ENCODE measurements at regions not wholly inside any gene's neighbourhood (a gene's known extent, or its start where the extent isn't known, plus 50 kb on each side); places are given as distances from the start of the nearest gene placed in this dataset.

- Histone ChIP-seq H3K27ac (ENCODE audit: low read length) (no peak overlapping the region), H3K36me3 (ENCODE audit: control insufficient read depth in 2 of 2, extremely low read depth in 1 of 2, insufficient read depth in 1 of 2, low read length in 1 of 2) (no peaks in the 10 kb centered on the region), H3K9me3 (no peaks in the 10 kb centered on the region), H3K4me1 (ENCODE audit: control insufficient read depth in 1 of 2, extremely low read depth in 1 of 2, insufficient read depth in 2 of 2, low read length in 2 of 2) (no peaks in the 10 kb centered on the region), H3K4me3 (ENCODE audit: control insufficient read depth in 1 of 2, extremely low read depth in 1 of 2, low read length in 1 of 2) (no peak overlapping the region), H3K27me3 (replicated peaks in 1 of 2; ENCODE audit: control insufficient read depth in 2 of 2, extremely low read depth in 1 of 2, insufficient read depth in 2 of 2, low read length in 1 of 2) (peaks cover 0 to 34% of the 10 kb centered on the region in 2 experiments)
- ATAC-seq (replicated peaks in 1 of 4): no peak
- CTCF ChIA-PET: no interaction called here
- no peaks in the 10 kb centered on the region for H3K9me3 Mint-ChIP-seq
- peaks cover 0 to 2% of the 10 kb centered on the region in 2 donors for H3K27me3 Mint-ChIP-seq
- no peak overlapping the region for H3K4me3 Mint-ChIP-seq
- H3K27ac Mint-ChIP-seq: no peak overlapping the region
- no peaks in the 10 kb centered on the region for H3K4me1 Mint-ChIP-seq
- WGBS (ENCODE audit: insufficient coverage): 86% methylated on average over 9 of the region's 14 CpGs
- H3K36me3 Mint-ChIP-seq: no peaks in the 10 kb centered on the region
- POLR2A ChIA-PET: no interaction called here
- no peak for DNase-seq
Measured at GRCh38 chr1:2878591-2878990, 77.1 kb upstream of the TTC34 start.

GRCh38 chr1:2879026-2879425 is 77.5 kb upstream of the TTC34 start:
- Histone ChIP-seq H3K4me1 (ENCODE audit: control insufficient read depth in 1 of 2, extremely low read depth in 1 of 2, insufficient read depth in 2 of 2, low read length in 2 of 2) (no peaks in the 10 kb centered on the region), H3K4me3 (ENCODE audit: control insufficient read depth in 1 of 2, extremely low read depth in 1 of 2, low read length in 1 of 2) (no peak overlapping the region), H3K36me3 (ENCODE audit: control insufficient read depth in 2 of 2, extremely low read depth in 1 of 2, insufficient read depth in 1 of 2, low read length in 1 of 2) (no peaks in the 10 kb centered on the region), H3K27me3 (replicated peaks in 1 of 2; ENCODE audit: control insufficient read depth in 2 of 2, extremely low read depth in 1 of 2, insufficient read depth in 2 of 2, low read length in 1 of 2) (peaks cover 0 to 32% of the 10 kb centered on the region in 2 experiments), H3K9me3 (no peaks in the 10 kb centered on the region), H3K27ac (ENCODE audit: low read length) (no peak overlapping the region)
- ATAC-seq (replicated peaks in 1 of 4): no peak
- WGBS (ENCODE audit: insufficient coverage): 86% methylated on average over 14 of the region's 14 CpGs
- no peaks in the 10 kb centered on the region for H3K36me3 Mint-ChIP-seq
- no peaks in the 10 kb centered on the region for H3K4me1 Mint-ChIP-seq
- peaks cover 0 to 2% of the 10 kb centered on the region in 2 donors for H3K27me3 Mint-ChIP-seq
- H3K4me3 Mint-ChIP-seq: no peak overlapping the region
- ChIA-PET CTCF (no interaction called here), POLR2A (no interaction called here)
- H3K27ac Mint-ChIP-seq: no peak overlapping the region
- DNase-seq: no peak
- no peaks in the 10 kb centered on the region for H3K9me3 Mint-ChIP-seq

GRCh38 chr1:2879591-2879990 is 78.1 kb upstream of the TTC34 start:
- H3K36me3 Mint-ChIP-seq: no peaks in the 10 kb centered on the region
- H3K9me3 Mint-ChIP-seq: no peaks in the 10 kb centered on the region
- H3K4me3 ChIP-seq (ENCODE audit: control insufficient read depth in 1 of 2, extremely low read depth in 1 of 2, low read length in 1 of 2): no peak overlapping the region
- peaks cover 0 to 32% of the 10 kb centered on the region in 2 experiments for H3K27me3 ChIP-seq (replicated peaks in 1 of 2; ENCODE audit: control insufficient read depth in 2 of 2, extremely low read depth in 1 of 2, insufficient read depth in 2 of 2, low read length in 1 of 2)
- H3K27ac Mint-ChIP-seq: no peak overlapping the region
- no peak overlapping the region for H3K27ac ChIP-seq (ENCODE audit: low read length)
- no peak for ATAC-seq (replicated peaks in 1 of 4)
- no peak overlapping the region for H3K4me3 Mint-ChIP-seq
- H3K4me1 ChIP-seq (ENCODE audit: control insufficient read depth in 1 of 2, extremely low read depth in 1 of 2, insufficient read depth in 2 of 2, low read length in 2 of 2): no peaks in the 10 kb centered on the region
- H3K36me3 ChIP-seq (ENCODE audit: control insufficient read depth in 2 of 2, extremely low read depth in 1 of 2, insufficient read depth in 1 of 2, low read length in 1 of 2): no peaks in the 10 kb centered on the region
- ChIA-PET POLR2A (no interaction called here), CTCF (no interaction called here)
- no peak for DNase-seq
- peaks cover 0 to 2% of the 10 kb centered on the region in 2 donors for H3K27me3 Mint-ChIP-seq
- no peaks in the 10 kb centered on the region for H3K4me1 Mint-ChIP-seq
- WGBS (ENCODE audit: insufficient coverage): 84% methylated on average over 15 of the region's 18 CpGs
- H3K9me3 ChIP-seq: no peaks in the 10 kb centered on the region

DNA sequence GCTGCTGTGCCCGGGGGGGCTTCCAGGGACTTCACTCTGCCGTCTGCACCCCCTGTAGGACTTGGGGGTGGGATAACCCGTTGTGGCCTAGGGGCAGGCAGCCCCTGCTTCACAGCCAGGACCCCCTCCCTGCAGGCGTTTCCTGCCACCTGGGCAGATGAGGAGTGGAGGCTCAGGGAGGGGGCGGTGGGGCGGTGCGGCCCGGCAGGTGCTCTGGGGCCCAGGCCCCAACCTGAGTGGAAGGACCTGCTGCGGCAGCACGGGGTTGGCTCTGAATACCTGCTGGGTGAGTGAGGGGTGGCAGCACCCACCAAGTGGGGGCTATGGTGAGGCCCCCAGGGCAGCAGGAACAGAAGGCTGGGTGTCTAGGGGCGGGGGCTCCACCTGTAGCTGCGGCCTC is 78.6 kb upstream of the TTC34 start:
- 23% methylated on average over 9 of the region's 12 CpGs for WGBS (ENCODE audit: insufficient coverage)
- no peaks in the 10 kb centered on the region for H3K9me3 ChIP-seq
- DNase-seq: no peak
- no peak for ATAC-seq (replicated peaks in 1 of 4)
- Mint-ChIP-seq H3K4me1 (no peaks in the 10 kb centered on the region), H3K4me3 (no peak overlapping the region), H3K36me3 (no peaks in the 10 kb centered on the region), H3K27ac (no peak overlapping the region), H3K27me3 (peaks cover 0 to 3% of the 10 kb centered on the region in 2 donors), H3K9me3 (no peaks in the 10 kb centered on the region)
- no peak overlapping the region for H3K27ac ChIP-seq (ENCODE audit: low read length)
- ChIA-PET CTCF (no interaction called here), POLR2A (no interaction called here)
- H3K27me3 ChIP-seq (replicated peaks in 1 of 2; ENCODE audit: control insufficient read depth in 2 of 2, extremely low read depth in 1 of 2, insufficient read depth in 2 of 2, low read length in 1 of 2): peaks cover 0 to 32% of the 10 kb centered on the region in 2 experiments
- H3K4me1 ChIP-seq (ENCODE audit: control insufficient read depth in 1 of 2, extremely low read depth in 1 of 2, insufficient read depth in 2 of 2, low read length in 2 of 2): no peaks in the 10 kb centered on the region
- H3K4me3 ChIP-seq (ENCODE audit: control insufficient read depth in 1 of 2, extremely low read depth in 1 of 2, low read length in 1 of 2): no peak overlapping the region
- H3K36me3 ChIP-seq (ENCODE audit: control insufficient read depth in 2 of 2, extremely low read depth in 1 of 2, insufficient read depth in 1 of 2, low read length in 1 of 2): no peaks in the 10 kb centered on the region

DNA sequence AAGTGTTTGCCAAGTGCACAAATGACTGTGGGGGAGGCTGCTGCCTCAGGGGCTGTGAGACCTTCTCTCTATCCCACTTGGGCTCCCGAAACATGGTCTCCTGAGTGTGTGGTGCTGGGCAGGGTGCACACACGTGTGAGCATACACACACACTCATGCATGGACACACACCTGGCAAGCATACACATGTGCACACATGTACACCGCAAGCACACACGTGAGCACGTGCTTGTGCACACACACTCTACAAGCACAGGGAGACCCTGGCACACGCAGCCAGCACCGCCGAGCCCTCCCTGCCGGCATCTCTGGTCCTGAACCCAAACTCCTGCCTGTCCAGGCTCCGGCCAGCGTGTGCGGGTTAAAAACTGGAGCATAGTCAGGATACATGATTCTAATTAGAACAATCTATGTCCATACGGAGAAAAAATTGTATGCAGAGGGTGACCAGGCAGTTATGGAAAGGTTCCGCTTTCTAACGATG is 79.4 kb upstream of the TTC34 start:
- Histone ChIP-seq H3K27me3 (replicated peaks in 1 of 2; ENCODE audit: control insufficient read depth in 2 of 2, extremely low read depth in 1 of 2, insufficient read depth in 2 of 2, low read length in 1 of 2) (peaks cover 0 to 27% of the 10 kb centered on the region in 2 experiments), H3K27ac (ENCODE audit: low read length) (no peak overlapping the region), H3K4me3 (ENCODE audit: control insufficient read depth in 1 of 2, extremely low read depth in 1 of 2, low read length in 1 of 2) (no peak overlapping the region), H3K36me3 (ENCODE audit: control insufficient read depth in 2 of 2, extremely low read depth in 1 of 2, insufficient read depth in 1 of 2, low read length in 1 of 2) (no peaks in the 10 kb centered on the region), H3K4me1 (ENCODE audit: control insufficient read depth in 1 of 2, extremely low read depth in 1 of 2, insufficient read depth in 2 of 2, low read length in 2 of 2) (no peaks in the 10 kb centered on the region), H3K9me3 (no peaks in the 10 kb centered on the region)
- ChIA-PET POLR2A (no interaction called here), CTCF (no interaction called here)
- Mint-ChIP-seq H3K9me3 (no peaks in the 10 kb centered on the region), H3K27me3 (peaks cover 0 to 3% of the 10 kb centered on the region in 2 donors), H3K36me3 (no peaks in the 10 kb centered on the region), H3K4me1 (no peaks in the 10 kb centered on the region), H3K27ac (no peak overlapping the region), H3K4me3 (no peak overlapping the region)
- WGBS (ENCODE audit: insufficient coverage): 85% methylated on average over 15 of the region's 15 CpGs
- ATAC-seq (replicated peaks in 1 of 4) (no peak), DNase-seq (no peak)

DNA sequence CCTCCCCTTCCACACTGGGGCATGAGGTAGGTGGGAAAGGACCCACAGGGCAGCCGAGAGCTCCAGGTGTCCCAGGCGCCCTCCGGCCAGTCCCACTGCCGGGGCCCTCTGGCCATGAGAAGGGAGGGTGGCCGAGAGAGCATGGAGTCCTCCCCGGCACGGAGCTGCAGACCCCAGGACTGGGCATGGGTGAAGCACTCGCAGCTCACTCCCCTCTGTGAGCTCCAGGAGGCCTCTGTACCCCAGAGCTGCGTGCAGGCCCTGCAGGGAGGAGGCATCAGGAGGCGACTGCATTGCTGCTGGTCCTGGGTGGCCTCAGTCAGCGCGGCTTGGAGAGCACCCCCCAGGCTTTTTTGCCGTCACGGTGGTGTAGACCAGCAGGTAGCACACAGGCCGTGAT is 80.1 kb upstream of the TTC34 start:
- Histone ChIP-seq H3K4me3 (ENCODE audit: control insufficient read depth in 1 of 2, extremely low read depth in 1 of 2, low read length in 1 of 2) (no peak overlapping the region), H3K27ac (ENCODE audit: low read length) (no peak overlapping the region), H3K9me3 (no peaks in the 10 kb centered on the region), H3K27me3 (replicated peaks in 1 of 2; ENCODE audit: control insufficient read depth in 2 of 2, extremely low read depth in 1 of 2, insufficient read depth in 2 of 2, low read length in 1 of 2) (peaks cover 0 to 30% of the 10 kb centered on the region in 2 experiments), H3K4me1 (ENCODE audit: control insufficient read depth in 1 of 2, extremely low read depth in 1 of 2, insufficient read depth in 2 of 2, low read length in 2 of 2) (no peaks in the 10 kb centered on the region), H3K36me3 (ENCODE audit: control insufficient read depth in 2 of 2, extremely low read depth in 1 of 2, insufficient read depth in 1 of 2, low read length in 1 of 2) (no peaks in the 10 kb centered on the region)
- WGBS (ENCODE audit: insufficient coverage): 76% methylated on average over 12 of the region's 15 CpGs
- ChIA-PET POLR2A (no interaction called here), CTCF (no interaction called here)
- Mint-ChIP-seq H3K36me3 (no peaks in the 10 kb centered on the region), H3K27ac (no peak overlapping the region), H3K4me1 (no peaks in the 10 kb centered on the region), H3K27me3 (peaks cover 0 to 3% of the 10 kb centered on the region in 2 donors), H3K9me3 (no peaks in the 10 kb centered on the region), H3K4me3 (no peak overlapping the region)
- ATAC-seq (replicated peaks in 1 of 4) (no peak), DNase-seq (no peak)

- H3K36me3 ChIP-seq (ENCODE audit: control insufficient read depth in 2 of 2, extremely low read depth in 1 of 2, insufficient read depth in 1 of 2, low read length in 1 of 2): no peaks in the 10 kb centered on the region
- H3K9me3 Mint-ChIP-seq: no peaks in the 10 kb centered on the region
- no peaks in the 10 kb centered on the region for H3K4me1 Mint-ChIP-seq
- no peak for ATAC-seq (replicated peaks in 1 of 4)
- H3K9me3 ChIP-seq: no peaks in the 10 kb centered on the region
- ChIA-PET POLR2A (no interaction called here), CTCF (no interaction called here)
- H3K27ac ChIP-seq (ENCODE audit: low read length): no peak overlapping the region
- H3K4me3 ChIP-seq (ENCODE audit: control insufficient read depth in 1 of 2, extremely low read depth in 1 of 2, low read length in 1 of 2): no peak overlapping the region
- no peaks in the 10 kb centered on the region for H3K36me3 Mint-ChIP-seq
- peaks cover 0 to 44% of the 10 kb centered on the region in 2 experiments for H3K27me3 ChIP-seq (replicated peaks in 1 of 2; ENCODE audit: control insufficient read depth in 2 of 2, extremely low read depth in 1 of 2, insufficient read depth in 2 of 2, low read length in 1 of 2)
- no peaks in the 10 kb centered on the region for H3K4me1 ChIP-seq (ENCODE audit: control insufficient read depth in 1 of 2, extremely low read depth in 1 of 2, insufficient read depth in 2 of 2, low read length in 2 of 2)
- 83% methylated on average over 38 of the region's 40 CpGs for WGBS (ENCODE audit: insufficient coverage)
- no peak overlapping the region for H3K27ac Mint-ChIP-seq
- no peak overlapping the region for H3K4me3 Mint-ChIP-seq
- DNase-seq: no peak
- H3K27me3 Mint-ChIP-seq: peaks cover 0 to 7% of the 10 kb centered on the region in 2 donors
Measured at GRCh38 chr1:2882966-2883696, 81.6 kb upstream of the TTC34 start.
